Ascending aorta (tissue), 2 donors: ENCODE measurements at regions not wholly inside any gene's neighbourhood (a gene's known extent, or its start where the extent isn't known, plus 50 kb on each side); places are given as distances from the start of the nearest gene placed in this dataset.

ENCODE experiments used
- DNase-seq, 2 donors: peaks; one replicate each; pipeline ENCODE4 v3.0.0-alpha.2; 2019; ENCODE audit warnings: low spot score in 2 of 2
- H3K27ac ChIP-seq, 2 donors: fragments of 200-600 bp; sonication (generic); one replicate each; pipeline ENCODE4 v1.5.1; 2016 to 2017; ENCODE audit warnings: mild to moderate bottlenecking in 1 of 2
- H3K27me3 ChIP-seq: fragments of 200-600 bp; sonication (generic); one replicate; pipeline ENCODE4 v1.5.1; 2017
- H3K36me3 ChIP-seq, 2 donors: fragments of 200-600 bp; sonication (generic); one replicate each; pipeline ENCODE4 v1.5.1; 2016
- H3K4me1 ChIP-seq, 2 donors: fragments of 200-600 bp; sonication (generic); one replicate each; pipeline ENCODE4 v1.5.1; 2016 to 2017; ENCODE audit warnings: mild to moderate bottlenecking in 1 of 2
- H3K4me3 ChIP-seq, 2 donors: fragments of 200-600 bp; sonication (generic); one replicate each; pipeline ENCODE4 v1.5.1; 2016 to 2017; ENCODE audit warnings: mild to moderate bottlenecking in 1 of 2
- H3K9me3 ChIP-seq, 2 donors: fragments of 200-600 bp; sonication (generic); one replicate each; pipeline ENCODE4 v1.5.1; 2016
- intact Hi-C: fragments of 100-400 bp; cut with DNase I; formaldehyde crosslinking; loops from one replicate; pipeline ENCODE4 v1.15.1; 2023
- TF ChIP-seq, protein P1 (sequence below), 3 experiments: fragments of 200-600 bp in 2 of 3; fragments of 450-650 bp in 1 of 3; sonication (generic) in 2 of 3; IDR thresholded peaks; one replicate each; pipeline ENCODE4 v1.5.1; 2016 to 2019; ENCODE audit warnings: antibody characterized with exemption in 3 of 3, mild to moderate bottlenecking in 1 of 3, moderate library complexity in 1 of 3

DNA sequence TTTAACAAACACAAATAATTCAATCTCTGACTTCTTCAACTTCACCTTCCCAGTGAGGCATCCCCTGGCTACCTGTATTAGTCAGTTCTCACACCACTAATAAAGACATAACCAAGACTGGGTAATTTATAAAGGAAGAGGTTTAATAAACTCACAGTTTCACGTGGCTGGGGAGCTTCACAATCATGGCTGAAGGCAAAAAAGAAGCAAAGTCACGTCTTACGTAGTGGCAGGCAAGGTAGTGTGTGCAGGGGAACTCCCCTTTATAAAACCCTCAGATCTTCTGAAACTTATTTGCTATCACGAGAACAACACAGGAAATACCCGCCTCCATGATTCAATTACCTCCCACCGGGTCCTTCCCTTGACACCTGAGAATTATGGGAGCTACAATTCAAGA is 478.5 kb downstream of the ADGRL2 start:
- H3K9me3 ChIP-seq = no peaks in the 10 kb centered on the region
- no peaks in the 10 kb centered on the region for H3K36me3 ChIP-seq
- H3K4me1 ChIP-seq = peaks cover 0 to under 1% of the 10 kb centered on the region in 2 donors
- intact Hi-C loops = no loop called here
- no peaks in the 10 kb centered on the region for H3K27me3 ChIP-seq
- TF ChIP-seq, protein P1, sequence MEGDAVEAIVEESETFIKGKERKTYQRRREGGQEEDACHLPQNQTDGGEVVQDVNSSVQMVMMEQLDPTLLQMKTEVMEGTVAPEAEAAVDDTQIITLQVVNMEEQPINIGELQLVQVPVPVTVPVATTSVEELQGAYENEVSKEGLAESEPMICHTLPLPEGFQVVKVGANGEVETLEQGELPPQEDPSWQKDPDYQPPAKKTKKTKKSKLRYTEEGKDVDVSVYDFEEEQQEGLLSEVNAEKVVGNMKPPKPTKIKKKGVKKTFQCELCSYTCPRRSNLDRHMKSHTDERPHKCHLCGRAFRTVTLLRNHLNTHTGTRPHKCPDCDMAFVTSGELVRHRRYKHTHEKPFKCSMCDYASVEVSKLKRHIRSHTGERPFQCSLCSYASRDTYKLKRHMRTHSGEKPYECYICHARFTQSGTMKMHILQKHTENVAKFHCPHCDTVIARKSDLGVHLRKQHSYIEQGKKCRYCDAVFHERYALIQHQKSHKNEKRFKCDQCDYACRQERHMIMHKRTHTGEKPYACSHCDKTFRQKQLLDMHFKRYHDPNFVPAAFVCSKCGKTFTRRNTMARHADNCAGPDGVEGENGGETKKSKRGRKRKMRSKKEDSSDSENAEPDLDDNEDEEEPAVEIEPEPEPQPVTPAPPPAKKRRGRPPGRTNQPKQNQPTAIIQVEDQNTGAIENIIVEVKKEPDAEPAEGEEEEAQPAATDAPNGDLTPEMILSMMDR (IDR thresholded peaks at IDR 0.05) = no peak
- no peak for DNase-seq
- H3K27ac ChIP-seq = no peak overlapping the region
- H3K4me3 ChIP-seq = no peak overlapping the region

DNA sequence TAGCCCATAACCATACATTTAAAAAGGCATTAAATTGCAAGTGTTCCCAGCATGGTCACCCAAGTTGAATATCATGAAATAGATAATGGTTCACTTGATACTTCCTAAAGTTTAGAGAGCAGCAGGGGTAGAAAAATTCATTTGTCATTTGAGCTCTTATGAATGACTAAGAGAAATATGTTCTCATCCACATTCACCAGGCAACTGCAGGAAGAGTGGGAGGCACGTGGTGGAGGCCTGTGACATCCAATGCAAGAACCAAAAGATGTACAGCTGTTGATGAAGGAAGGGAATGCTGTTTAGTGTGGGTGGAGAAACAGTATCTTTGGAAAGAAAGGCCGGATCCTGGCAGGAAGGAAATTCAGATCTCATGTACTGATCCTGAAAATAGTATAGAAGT is 473.1 kb downstream of the ADGRL2 start:
- no peak for DNase-seq
- peaks cover 0 to 3% of the 10 kb centered on the region in 2 donors for H3K9me3 ChIP-seq
- H3K4me1 ChIP-seq = peaks cover 0 to 4% of the 10 kb centered on the region in 2 donors
- no peak overlapping the region for H3K27ac ChIP-seq
- intact Hi-C loops = no loop called here
- H3K4me3 ChIP-seq = no peak overlapping the region
- TF ChIP-seq, protein P1 (IDR thresholded peaks at IDR 0.05) = no peak
- no peaks in the 10 kb centered on the region for H3K27me3 ChIP-seq
- no peaks in the 10 kb centered on the region for H3K36me3 ChIP-seq

DNA sequence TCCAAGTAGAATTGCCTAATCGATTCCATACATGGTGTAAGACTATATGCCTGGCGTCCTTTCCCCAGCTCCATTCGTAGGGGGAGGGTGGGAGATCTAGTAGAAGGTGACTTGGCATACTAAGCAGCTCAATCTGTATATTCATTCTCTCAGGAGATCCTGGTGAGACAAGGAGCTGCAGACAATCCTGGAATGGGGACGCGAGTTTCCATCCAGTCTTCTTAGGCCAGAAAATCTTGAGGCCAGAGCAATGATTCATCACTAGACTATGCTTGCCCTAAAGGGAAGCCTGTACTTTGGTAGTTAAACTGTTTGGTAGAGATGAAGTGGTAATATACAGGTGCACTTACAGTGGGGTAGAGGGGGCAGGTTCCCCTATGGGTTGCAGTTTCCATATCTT is 468.7 kb downstream of the ADGRL2 start:
- no peak for DNase-seq
- Histone ChIP-seq H3K9me3 (peaks cover 0 to 3% of the 10 kb centered on the region in 2 donors), H3K4me3 (no peak overlapping the region), H3K36me3 (no peaks in the 10 kb centered on the region), H3K27me3 (no peaks in the 10 kb centered on the region), H3K4me1 (peaks cover 0 to 4% of the 10 kb centered on the region in 2 donors), H3K27ac (no peak overlapping the region)
- TF ChIP-seq, protein P1 (IDR thresholded peaks at IDR 0.05) = no peak
- intact Hi-C loops = no loop called here

DNA sequence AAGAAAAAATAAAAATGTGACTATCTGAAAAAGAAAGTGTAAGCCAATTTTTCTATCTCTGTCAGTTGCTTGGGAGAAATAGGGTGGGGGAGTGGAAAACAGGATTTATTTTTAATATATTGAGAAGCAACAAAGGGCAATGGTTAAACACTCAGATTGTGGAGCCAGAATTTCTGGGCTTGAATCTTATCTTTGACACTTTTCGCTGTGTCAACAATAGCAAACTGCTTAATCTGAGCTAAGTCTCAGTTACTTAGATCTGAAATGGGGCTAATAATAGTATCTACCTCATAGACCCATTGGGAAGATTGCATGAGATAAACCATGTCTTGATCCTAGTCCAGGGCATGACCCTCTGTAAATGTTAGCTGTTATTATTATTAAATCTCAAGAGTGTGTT is 468.1 kb downstream of the ADGRL2 start:
- no peak for DNase-seq
- Histone ChIP-seq H3K27me3 (no peaks in the 10 kb centered on the region), H3K4me3 (no peak overlapping the region), H3K9me3 (peaks cover 0 to 3% of the 10 kb centered on the region in 2 donors), H3K36me3 (no peaks in the 10 kb centered on the region), H3K4me1 (peaks cover 0 to 4% of the 10 kb centered on the region in 2 donors), H3K27ac (no peak overlapping the region)
- intact Hi-C loops = no loop called here
- TF ChIP-seq, protein P1 (IDR thresholded peaks at IDR 0.05) = no peak

DNA sequence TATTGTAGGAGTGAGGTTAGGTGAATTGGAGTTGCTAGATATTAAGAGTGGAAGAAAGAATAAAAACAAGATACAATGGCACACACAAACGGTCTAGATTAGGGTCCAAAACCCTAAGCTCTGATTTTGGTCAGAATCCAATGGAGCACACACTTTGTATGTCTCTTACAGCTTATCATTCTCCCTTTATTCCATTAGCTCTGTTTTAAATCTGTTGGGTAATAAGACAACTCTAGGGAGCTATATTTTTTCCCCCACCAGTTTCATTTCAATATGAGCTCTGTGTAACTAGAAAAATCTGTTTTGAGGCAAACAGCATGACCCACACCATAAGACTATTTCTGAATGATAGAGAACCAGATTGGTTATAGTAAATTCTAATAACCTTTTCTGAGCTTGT is 465.6 kb downstream of the ADGRL2 start:
- no peak for DNase-seq
- TF ChIP-seq, protein P1 (IDR thresholded peaks at IDR 0.05) = no peak
- Histone ChIP-seq H3K4me3 (no peak overlapping the region), H3K9me3 (peaks cover 0 to 3% of the 10 kb centered on the region in 2 donors), H3K27me3 (no peaks in the 10 kb centered on the region), H3K4me1 (peaks cover 0 to 4% of the 10 kb centered on the region in 2 donors), H3K36me3 (no peaks in the 10 kb centered on the region), H3K27ac (no peak overlapping the region)
- intact Hi-C loops = no loop called here

DNA sequence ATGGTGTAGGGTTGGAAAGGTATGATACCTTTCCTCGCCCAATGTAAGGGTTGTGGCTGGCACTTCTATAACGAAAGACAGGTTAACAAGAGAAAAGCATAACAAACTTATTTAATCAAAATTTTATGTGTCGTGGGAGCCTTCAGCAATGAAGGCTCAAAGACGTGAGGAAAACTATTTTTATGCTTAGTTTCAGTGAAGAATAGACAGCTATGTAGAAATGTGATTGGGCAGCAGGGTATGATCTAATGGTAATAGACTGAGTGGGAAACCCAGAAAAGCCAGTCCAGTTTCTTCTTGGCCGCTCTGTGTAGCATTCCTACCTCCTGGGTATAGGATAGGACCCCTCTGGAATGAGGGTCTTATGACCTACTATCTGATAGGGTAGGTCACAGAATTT is 464.7 kb downstream of the ADGRL2 start:
- no peak overlapping the region for H3K27ac ChIP-seq
- no peaks in the 10 kb centered on the region for H3K36me3 ChIP-seq
- no peaks in the 10 kb centered on the region for H3K27me3 ChIP-seq
- no peaks in the 10 kb centered on the region for H3K9me3 ChIP-seq
- intact Hi-C loops = no loop called here
- H3K4me1 ChIP-seq = peaks cover 0 to 4% of the 10 kb centered on the region in 2 donors
- no peak overlapping the region for H3K4me3 ChIP-seq
- TF ChIP-seq, protein P1 (IDR thresholded peaks at IDR 0.05) = no peak
- DNase-seq = no peak
